ENCODE measurements at regions not wholly inside any gene's neighbourhood (a gene's known extent, or its start where the extent isn't known, plus 50 kb on each side); places are given as distances from the start of the nearest gene placed in this dataset.

- WGBS, 3 donors = 26 to 35% (median 27%) methylated on average over 11 of the region's 11 CpGs
- ATAC-seq = peak; percentile 51 to 70 (median 66)
- Histone ChIP-seq H3K4me1 (no peaks in the 10 kb centered on the region), H3K9me3 (no peaks in the 10 kb centered on the region), H3K36me3 (ENCODE audit: insufficient read depth in 1 of 2, low read depth in 1 of 2) (no peaks in the 10 kb centered on the region), H3K4me3 (peak overlapping the region; percentile 36), H3K27me3 (ENCODE audit: insufficient read depth in 3 of 3, low read length in 2 of 3) (no peaks in the 10 kb centered on the region), H3K27ac (no peak overlapping the region)
- TF ChIP-seq CTCF (IDR thresholded peaks at IDR 0.05) = no peak
- DNase-seq = no peak
- intact Hi-C loops (cut with DNase I) = no loop called here
These were observed 168.3 kb upstream of the VRK2 start for GRCh38 chr2:57878171-57878865.

- no peaks in the 10 kb centered on the region for H3K36me3 ChIP-seq (ENCODE audit: insufficient read depth in 1 of 2, low read depth in 1 of 2)
- ATAC-seq = no peak
- no peak for DNase-seq
- H3K9me3 ChIP-seq = no peaks in the 10 kb centered on the region
- no peaks in the 10 kb centered on the region for H3K27me3 ChIP-seq (ENCODE audit: insufficient read depth in 3 of 3, low read length in 2 of 3)
- 60 to 76% (median 70%) methylated on average over 2 of the region's 2 CpGs for WGBS, 3 donors
- intact Hi-C loops (cut with DNase I) = no loop called here
- no peak overlapping the region for H3K4me3 ChIP-seq
- no peak overlapping the region for H3K27ac ChIP-seq
- H3K4me1 ChIP-seq = no peaks in the 10 kb centered on the region
- no peak for TF ChIP-seq CTCF (IDR thresholded peaks at IDR 0.05)
These were observed 167.8 kb upstream of the VRK2 start for GRCh38 chr2:57878866-57879210.

GRCh38 chr2:57880446-57880845, 166.2 kb upstream of the VRK2 start:
- no peak overlapping the region for H3K4me3 ChIP-seq
- no peaks in the 10 kb centered on the region for H3K4me1 ChIP-seq
- DNase-seq (no peak), ATAC-seq (no peak)
- no peaks in the 10 kb centered on the region for H3K27me3 ChIP-seq (ENCODE audit: insufficient read depth in 3 of 3, low read length in 2 of 3)
- 67 to 72% (median 70%) methylated on average over 4 of the region's 4 CpGs for WGBS, 3 donors
- H3K36me3 ChIP-seq (ENCODE audit: insufficient read depth in 1 of 2, low read depth in 1 of 2) = no peaks in the 10 kb centered on the region
- intact Hi-C loops (cut with DNase I) = no loop called here
- no peaks in the 10 kb centered on the region for H3K9me3 ChIP-seq
- TF ChIP-seq CTCF (IDR thresholded peaks at IDR 0.05) = no peak
- H3K27ac ChIP-seq = no peak overlapping the region

- no peak for DNase-seq
- 91 to 94% (median 94%) methylated on average over 5 of the region's 5 CpGs for WGBS, 3 donors
- intact Hi-C loops (cut with DNase I) = no loop called here
- H3K4me1 ChIP-seq = no peaks in the 10 kb centered on the region
- H3K9me3 ChIP-seq = no peaks in the 10 kb centered on the region
- H3K36me3 ChIP-seq (ENCODE audit: insufficient read depth in 1 of 2, low read depth in 1 of 2) = no peaks in the 10 kb centered on the region
- no peak for TF ChIP-seq CTCF (IDR thresholded peaks at IDR 0.05)
- no peak overlapping the region for H3K4me3 ChIP-seq
- H3K27ac ChIP-seq = no peak overlapping the region
- ATAC-seq = no peak
- H3K27me3 ChIP-seq (ENCODE audit: insufficient read depth in 3 of 3, low read length in 2 of 3) = no peaks in the 10 kb centered on the region
These were observed 165.6 kb upstream of the VRK2 start for GRCh38 chr2:57880967-57881366.
